ENCODE measurements at regions not wholly inside any gene's neighbourhood (a gene's known extent, or its start where the extent isn't known, plus 50 kb on each side); places are given as distances from the start of the nearest gene placed in this dataset.

DNA sequence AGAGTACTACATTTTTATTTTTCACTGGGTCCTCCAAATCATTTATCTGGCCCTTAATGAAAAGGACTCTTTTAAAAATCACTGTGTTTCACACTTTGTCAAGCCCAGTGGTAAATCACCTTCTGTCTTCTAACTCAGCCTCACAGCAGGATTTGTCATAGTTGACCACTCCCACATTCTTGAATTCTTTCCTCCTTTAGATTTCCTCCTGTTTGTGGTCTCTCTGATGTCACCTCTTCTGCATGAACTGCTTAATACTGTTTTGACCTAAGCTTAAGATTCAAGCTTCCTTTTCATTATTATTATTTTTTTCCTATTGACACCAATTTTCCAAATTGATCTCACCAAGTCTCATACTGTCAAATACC is 899.8 kb upstream of the MIR17HG start:
- Histone ChIP-seq H3K36me3 (no peaks in the 10 kb centered on the region), H3K9me3 (no peaks in the 10 kb centered on the region), H3K4me3 (no peak overlapping the region), H3K27me3 (no peaks in the 10 kb centered on the region), H3K4me1 (no peaks in the 10 kb centered on the region), H3K27ac (no peak overlapping the region)
- TF ChIP-seq, protein P1, sequence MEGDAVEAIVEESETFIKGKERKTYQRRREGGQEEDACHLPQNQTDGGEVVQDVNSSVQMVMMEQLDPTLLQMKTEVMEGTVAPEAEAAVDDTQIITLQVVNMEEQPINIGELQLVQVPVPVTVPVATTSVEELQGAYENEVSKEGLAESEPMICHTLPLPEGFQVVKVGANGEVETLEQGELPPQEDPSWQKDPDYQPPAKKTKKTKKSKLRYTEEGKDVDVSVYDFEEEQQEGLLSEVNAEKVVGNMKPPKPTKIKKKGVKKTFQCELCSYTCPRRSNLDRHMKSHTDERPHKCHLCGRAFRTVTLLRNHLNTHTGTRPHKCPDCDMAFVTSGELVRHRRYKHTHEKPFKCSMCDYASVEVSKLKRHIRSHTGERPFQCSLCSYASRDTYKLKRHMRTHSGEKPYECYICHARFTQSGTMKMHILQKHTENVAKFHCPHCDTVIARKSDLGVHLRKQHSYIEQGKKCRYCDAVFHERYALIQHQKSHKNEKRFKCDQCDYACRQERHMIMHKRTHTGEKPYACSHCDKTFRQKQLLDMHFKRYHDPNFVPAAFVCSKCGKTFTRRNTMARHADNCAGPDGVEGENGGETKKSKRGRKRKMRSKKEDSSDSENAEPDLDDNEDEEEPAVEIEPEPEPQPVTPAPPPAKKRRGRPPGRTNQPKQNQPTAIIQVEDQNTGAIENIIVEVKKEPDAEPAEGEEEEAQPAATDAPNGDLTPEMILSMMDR (IDR thresholded peaks at IDR 0.05) = no peak
- TF ChIP-seq POLR2AphosphoS5 (IDR thresholded peaks at IDR 0.05) (no peak), POLR2A (IDR thresholded peaks at IDR 0.05) (no peak)
- DNase-seq (ENCODE audit: low spot score in 2 of 2) = no peak
- intact Hi-C loops (cut with DNase I; ENCODE audit: low total_unique reads) = no loop called here

DNA sequence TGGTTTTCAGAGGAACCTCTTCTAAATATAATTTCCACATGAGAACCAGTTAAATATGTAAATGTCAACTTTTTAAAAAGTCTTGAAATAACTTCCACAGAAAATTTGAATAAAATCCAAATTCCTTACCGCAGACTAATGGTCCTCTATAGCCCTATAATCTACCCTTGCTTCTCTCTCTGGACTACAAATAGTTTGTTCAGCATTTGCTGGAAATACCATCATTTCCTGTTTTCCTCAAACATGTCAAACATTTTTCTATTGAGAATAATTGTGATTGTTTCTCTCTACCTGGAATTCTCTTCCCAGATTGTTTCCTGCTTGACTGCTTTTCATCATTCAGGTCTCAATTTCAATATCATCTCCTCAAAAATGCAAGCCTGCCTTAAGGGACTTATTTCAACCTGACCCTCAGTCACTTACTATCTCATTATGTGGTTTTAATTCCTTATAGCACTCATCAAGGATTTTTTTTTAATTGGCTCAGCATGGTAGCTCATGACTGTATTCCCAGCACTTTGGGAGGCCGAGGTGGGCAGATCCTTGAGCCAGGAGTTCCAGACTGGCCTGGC is 898.9 kb upstream of the MIR17HG start:
- intact Hi-C loops (cut with DNase I; ENCODE audit: low total_unique reads) = no loop called here
- DNase-seq (ENCODE audit: low spot score in 2 of 2) = no peak
- Histone ChIP-seq H3K4me3 (no peak overlapping the region), H3K27me3 (no peaks in the 10 kb centered on the region), H3K36me3 (no peaks in the 10 kb centered on the region), H3K9me3 (no peaks in the 10 kb centered on the region), H3K27ac (no peak overlapping the region), H3K4me1 (no peaks in the 10 kb centered on the region)
- TF ChIP-seq, protein P1 (IDR thresholded peaks at IDR 0.05) = no peak
- TF ChIP-seq POLR2AphosphoS5 (IDR thresholded peaks at IDR 0.05) (no peak), POLR2A (IDR thresholded peaks at IDR 0.05) (no peak)

DNA sequence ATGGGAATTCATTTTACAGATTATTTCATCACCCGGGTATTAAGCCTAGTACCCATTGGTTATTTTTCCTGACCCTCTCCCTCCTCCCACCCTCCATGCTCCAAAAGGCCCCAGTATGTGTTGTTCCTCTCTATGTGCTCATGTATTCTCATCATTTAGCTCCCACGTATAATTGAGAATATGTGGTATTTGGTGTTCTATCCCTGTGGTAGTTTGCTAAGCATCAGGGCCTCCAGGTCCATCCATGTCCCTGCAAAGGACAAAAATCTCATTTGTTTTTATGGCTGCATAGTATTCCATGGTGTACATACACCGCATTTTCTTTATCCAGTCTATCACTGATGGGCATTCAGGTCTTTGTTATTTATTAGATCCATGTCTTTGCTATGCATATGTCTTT is 894.1 kb upstream of the MIR17HG start:
- no peaks in the 10 kb centered on the region for H3K27me3 ChIP-seq
- no peak overlapping the region for H3K27ac ChIP-seq
- H3K36me3 ChIP-seq = no peaks in the 10 kb centered on the region
- H3K4me3 ChIP-seq = no peak overlapping the region
- no peaks in the 10 kb centered on the region for H3K9me3 ChIP-seq
- H3K4me1 ChIP-seq = no peaks in the 10 kb centered on the region
- TF ChIP-seq, protein P1 (IDR thresholded peaks at IDR 0.05) = no peak
- TF ChIP-seq POLR2A (IDR thresholded peaks at IDR 0.05) = no peak
- no peak for DNase-seq (ENCODE audit: low spot score in 2 of 2)
- intact Hi-C loops (cut with DNase I; ENCODE audit: low total_unique reads) = no loop called here

DNA sequence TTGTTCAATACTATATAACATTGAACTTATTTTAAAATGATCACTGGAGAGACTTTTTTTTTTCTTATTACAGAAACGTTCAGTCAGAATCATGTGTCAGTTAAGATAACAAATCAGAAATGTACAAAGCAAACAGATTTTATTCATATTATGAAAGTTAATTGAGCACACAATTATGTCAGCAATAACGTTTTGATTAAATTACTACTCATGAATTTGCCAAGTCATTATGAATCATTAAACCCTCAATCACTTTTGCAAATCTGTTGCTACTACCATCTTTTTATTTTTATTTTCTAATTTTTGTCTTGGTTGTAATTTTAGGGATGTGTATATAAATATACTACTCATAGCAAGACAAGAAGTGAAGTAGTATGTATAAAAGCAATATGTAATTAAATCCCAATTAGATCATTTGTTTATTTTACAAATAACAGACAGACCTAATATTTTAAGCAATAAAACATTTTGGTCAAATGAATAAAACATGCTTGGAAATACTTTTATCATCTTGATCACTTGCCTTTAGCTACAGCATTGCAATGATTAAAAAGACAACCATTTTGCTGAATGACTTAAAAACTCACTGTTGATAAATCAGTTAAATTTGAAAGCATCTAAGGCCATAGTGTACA is 893.4 kb upstream of the MIR17HG start:
- no peaks in the 10 kb centered on the region for H3K36me3 ChIP-seq
- no peak overlapping the region for H3K27ac ChIP-seq
- TF ChIP-seq, protein P1 (IDR thresholded peaks at IDR 0.05) = no peak
- TF ChIP-seq POLR2AphosphoS5 (IDR thresholded peaks at IDR 0.05) (no peak), POLR2A (IDR thresholded peaks at IDR 0.05) (no peak)
- no peak for DNase-seq (ENCODE audit: low spot score in 2 of 2)
- no peaks in the 10 kb centered on the region for H3K27me3 ChIP-seq
- no peak overlapping the region for H3K4me3 ChIP-seq
- H3K9me3 ChIP-seq = no peaks in the 10 kb centered on the region
- no peaks in the 10 kb centered on the region for H3K4me1 ChIP-seq
- intact Hi-C loops (cut with DNase I; ENCODE audit: low total_unique reads) = no loop called here

DNA sequence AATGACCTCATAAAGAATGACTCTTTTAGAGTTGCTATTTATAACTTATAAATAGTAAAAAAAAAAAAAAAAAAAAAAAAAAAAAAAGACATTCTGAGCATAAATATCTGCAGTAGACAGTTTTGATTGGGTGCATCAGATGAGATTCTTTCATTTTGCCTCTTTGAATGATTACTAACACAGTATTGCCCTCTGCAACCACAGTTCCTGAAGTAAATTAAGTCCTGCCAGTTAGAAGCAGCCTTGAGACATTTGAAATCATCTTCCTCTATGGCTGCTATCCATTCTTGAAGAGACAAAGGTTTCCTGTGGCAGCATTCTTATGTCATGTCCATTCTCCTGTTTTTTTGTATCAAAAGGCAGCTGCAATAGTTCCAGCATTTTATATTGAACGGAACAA is 892.4 kb upstream of the MIR17HG start:
- Histone ChIP-seq H3K27ac (no peak overlapping the region), H3K9me3 (no peaks in the 10 kb centered on the region)

More for the DNA sequence above, 892.4 kb upstream of the MIR17HG start:
- no peaks in the 10 kb centered on the region for H3K36me3 ChIP-seq
- no peaks in the 10 kb centered on the region for H3K4me1 ChIP-seq
- TF ChIP-seq POLR2AphosphoS5 (IDR thresholded peaks at IDR 0.05) (no peak), POLR2A (IDR thresholded peaks at IDR 0.05) (no peak)
- TF ChIP-seq, protein P1 (IDR thresholded peaks at IDR 0.05) = no peak
- DNase-seq (ENCODE audit: low spot score in 2 of 2) = no peak
- intact Hi-C loops (cut with DNase I; ENCODE audit: low total_unique reads) = no loop called here
- H3K4me3 ChIP-seq = no peak overlapping the region
- no peaks in the 10 kb centered on the region for H3K27me3 ChIP-seq
